ENCODE measurements at regions not wholly inside any gene's neighbourhood (a gene's known extent, or its start where the extent isn't known, plus 50 kb on each side); places are given as distances from the start of the nearest gene placed in this dataset.

- no peak for TF ChIP-seq CTCF (IDR thresholded peaks at IDR 0.05; ENCODE audit: low read depth, low read length)
- no peak for TF ChIP-seq EZH2phosphoT487 (IDR thresholded peaks at IDR 0.05; ENCODE audit: low read depth)
Measured at GRCh38 chr11:91247009-91247735, 977.4 kb upstream of the FAT3 start.
